H9 (cell line): ENCODE measurements at regions not wholly inside any gene's neighbourhood (a gene's known extent, or its start where the extent isn't known, plus 50 kb on each side); places are given as distances from the start of the nearest gene placed in this dataset.

ENCODE experiments used
- DNase-seq: peaks from one replicate; pipeline ENCODE4 v3.0.0-alpha.2; 2017
- H2AFZ ChIP-seq: one replicate; pipeline ENCODE4 v1.6.1; 2013; ENCODE audit warnings: mild to moderate bottlenecking, low read length, control low read depth, moderate library complexity
- H2AK5ac ChIP-seq: 2 replicates; pipeline ENCODE4 v1.6.1; 2013; ENCODE audit warnings: low read length, control low read depth, mixed read lengths; ENCODE audit not compliant: insufficient read length
- H2BK120ac ChIP-seq: one replicate; pipeline ENCODE4 v1.6.1; 2013; ENCODE audit warnings: low read depth, mild to moderate bottlenecking, low read length, control low read depth, inconsistent platforms; ENCODE audit not compliant: poor library complexity, severe bottlenecking
- H2BK12ac ChIP-seq: 2 replicates; pipeline ENCODE4 v1.6.1; 2013; ENCODE audit warnings: low read length, control low read depth, mixed read lengths, low read depth; ENCODE audit not compliant: insufficient read length
- H2BK15ac ChIP-seq: 2 replicates; pipeline ENCODE4 v1.6.1; 2013; ENCODE audit warnings: low read depth, low read length, control low read depth
- H2BK20ac ChIP-seq: one replicate; pipeline ENCODE4 v1.6.1; 2013; ENCODE audit warnings: low read depth, mild to moderate bottlenecking, low read length, control low read depth, inconsistent platforms; ENCODE audit not compliant: poor library complexity, severe bottlenecking
- H2BK5ac ChIP-seq: 2 replicates; pipeline ENCODE4 v1.6.1; 2013; ENCODE audit warnings: low read length, control low read depth, mixed read lengths; ENCODE audit not compliant: insufficient read length
- H3K14ac ChIP-seq: 2 replicates; pipeline ENCODE4 v1.6.1; 2013; ENCODE audit warnings: low read length, control low read depth; ENCODE audit not compliant: insufficient read depth
- H3K18ac ChIP-seq: 2 replicates; pipeline ENCODE4 v1.6.1; 2013; ENCODE audit warnings: low read depth, mild to moderate bottlenecking, mixed read lengths, low read length, control low read depth; ENCODE audit not compliant: insufficient read length
- H3K23ac ChIP-seq: 2 replicates; pipeline ENCODE4 v1.6.1; 2013; ENCODE audit warnings: low read length, control low read depth, mixed read lengths, low read depth; ENCODE audit not compliant: insufficient read length
- H3K23me2 ChIP-seq: 2 replicates; pipeline ENCODE4 v1.6.1; 2013; ENCODE audit warnings: low read depth, mild to moderate bottlenecking, mixed read lengths, low read length, control low read depth; ENCODE audit not compliant: insufficient read length, poor library complexity, severe bottlenecking
- H3K27ac ChIP-seq: 2 replicates; pipeline ENCODE4 v1.5.1; 2013; ENCODE audit warnings: low read length, control low read depth, mixed read lengths, low read depth; ENCODE audit not compliant: insufficient read length
- H3K27me3 ChIP-seq: 2 replicates; pipeline ENCODE4 v1.6.1; 2013; ENCODE audit warnings: low read length, control low read depth, inconsistent platforms; ENCODE audit not compliant: insufficient read depth
- H3K4ac ChIP-seq: 2 replicates; pipeline ENCODE4 v1.6.1; 2013; ENCODE audit warnings: low read depth, mild to moderate bottlenecking, control low read depth, inconsistent platforms, low read length, moderate library complexity
- H3K4me1 ChIP-seq: 2 replicates; pipeline ENCODE4 v1.6.1; 2013; ENCODE audit warnings: low read length, control low read depth, inconsistent platforms; ENCODE audit not compliant: insufficient read depth
- H3K4me2 ChIP-seq: 2 replicates; pipeline ENCODE4 v1.6.1; 2013; ENCODE audit warnings: low read length, control low read depth, mixed read lengths; ENCODE audit not compliant: insufficient read length, insufficient read depth
- H3K56ac ChIP-seq: 2 replicates; pipeline ENCODE4 v1.6.1; 2013; ENCODE audit warnings: low read depth, mild to moderate bottlenecking, mixed read lengths, low read length, control low read depth; ENCODE audit not compliant: insufficient read length
- H3K79me1 ChIP-seq: 2 replicates; pipeline ENCODE4 v1.6.1; 2013; ENCODE audit warnings: low read depth, mild to moderate bottlenecking, moderate library complexity, low read length, control low read depth, inconsistent platforms; ENCODE audit not compliant: insufficient read depth, poor library complexity, severe bottlenecking
- H3K79me2 ChIP-seq: 2 replicates; pipeline ENCODE4 v1.6.1; 2013; ENCODE audit warnings: low read length, control low read depth, inconsistent platforms; ENCODE audit not compliant: insufficient read depth
- H3K9ac ChIP-seq: 2 replicates; pipeline ENCODE4 v1.6.1; 2013; ENCODE audit warnings: low read length, control low read depth, mixed read lengths; ENCODE audit not compliant: insufficient read length; ENCODE audit errors: extremely low read depth
- H3K9me3 ChIP-seq: one replicate; pipeline ENCODE4 v1.6.1; 2013; ENCODE audit warnings: low read depth, low read length, inconsistent platforms; ENCODE audit not compliant: control insufficient read depth
- H3T11ph ChIP-seq: one replicate; pipeline ENCODE4 v1.6.1; 2013; ENCODE audit warnings: mild to moderate bottlenecking, low read length, control low read depth, inconsistent platforms
- H4K20me1 ChIP-seq: one replicate; pipeline ENCODE4 v1.6.1; 2013; ENCODE audit not compliant: control insufficient read depth, insufficient read length, insufficient read depth
- H4K5ac ChIP-seq: 2 replicates; pipeline ENCODE4 v1.6.1; 2013; ENCODE audit warnings: low read depth, mild to moderate bottlenecking, mixed read lengths, low read length, control low read depth; ENCODE audit not compliant: insufficient read length
- H4K8ac ChIP-seq: replicated peaks from 2 replicates; pipeline ENCODE4 v1.6.1; 2013; ENCODE audit warnings: low read length, control low read depth, mixed read lengths, low read depth; ENCODE audit not compliant: insufficient read length
- H4K91ac ChIP-seq: 2 replicates; pipeline ENCODE4 v1.6.1; 2013; ENCODE audit warnings: low read depth, mild to moderate bottlenecking, moderate library complexity, mixed read lengths, low read length, control low read depth; ENCODE audit not compliant: insufficient read length
- H3K27ac Mint-ChIP-seq, 3 experiments: 2 replicates in 2 of 3; 3 replicates in 1 of 3; pipeline ENCODE4 v1.8.0; 2020 to 2021; ENCODE audit warnings: mixed read lengths in 3 of 3, mild to moderate bottlenecking in 1 of 3, moderate library complexity in 1 of 3
- H3K27me3 Mint-ChIP-seq: 2 replicates; pipeline ENCODE4 v1.8.0; 2021; ENCODE audit warnings: low read depth, mild to moderate bottlenecking, moderate library complexity, mixed read lengths
- H3K36me3 Mint-ChIP-seq, 3 experiments: 2 replicates in 2 of 3; 3 replicates in 1 of 3; pipeline ENCODE4 v1.8.0; 2020 to 2021; ENCODE audit warnings: low read depth in 3 of 3, mixed read lengths in 3 of 3; ENCODE audit not compliant: insufficient read depth in 1 of 3
- H3K4me1 Mint-ChIP-seq, 2 experiments: 2 replicates each; pipeline ENCODE4 v1.8.0; 2020; ENCODE audit warnings: mixed read lengths in 2 of 2
- H3K4me3 Mint-ChIP-seq, 2 experiments: 2 replicates in 1 of 2; 3 replicates in 1 of 2; pipeline ENCODE4 v1.8.0; 2020 to 2021; ENCODE audit warnings: mild to moderate bottlenecking in 2 of 2, mixed read lengths in 2 of 2, moderate library complexity in 1 of 2
- H3K9me3 Mint-ChIP-seq, 2 experiments: 2 replicates in 1 of 2; 3 replicates in 1 of 2; pipeline ENCODE4 v1.8.0; 2020; ENCODE audit warnings: mild to moderate bottlenecking in 2 of 2, mixed read lengths in 2 of 2, moderate library complexity in 1 of 2
- WGBS: extraction: QIAGEN DNeasy Blood & Tissue Kit; methylation state at CpG from one replicate; pipeline ENCODE4 v1.1.7; 2013; ENCODE audit warnings: missing lambda C conversion rate, low lambda C conversion rate, mixed read lengths; ENCODE audit not compliant: insufficient read length; ENCODE audit errors: extremely low coverage; 5-methylcytosine and 5-hydroxymethylcytosine counted together
- TF ChIP-seq, protein P1 (sequence below): fragments of 200-600 bp; sonication (generic); conservative IDR thresholded peaks from 3 replicates; pipeline ENCODE4 v1.8.0; 2021; ENCODE audit warnings: antibody characterized with exemption, mild to moderate bottlenecking

DNA sequence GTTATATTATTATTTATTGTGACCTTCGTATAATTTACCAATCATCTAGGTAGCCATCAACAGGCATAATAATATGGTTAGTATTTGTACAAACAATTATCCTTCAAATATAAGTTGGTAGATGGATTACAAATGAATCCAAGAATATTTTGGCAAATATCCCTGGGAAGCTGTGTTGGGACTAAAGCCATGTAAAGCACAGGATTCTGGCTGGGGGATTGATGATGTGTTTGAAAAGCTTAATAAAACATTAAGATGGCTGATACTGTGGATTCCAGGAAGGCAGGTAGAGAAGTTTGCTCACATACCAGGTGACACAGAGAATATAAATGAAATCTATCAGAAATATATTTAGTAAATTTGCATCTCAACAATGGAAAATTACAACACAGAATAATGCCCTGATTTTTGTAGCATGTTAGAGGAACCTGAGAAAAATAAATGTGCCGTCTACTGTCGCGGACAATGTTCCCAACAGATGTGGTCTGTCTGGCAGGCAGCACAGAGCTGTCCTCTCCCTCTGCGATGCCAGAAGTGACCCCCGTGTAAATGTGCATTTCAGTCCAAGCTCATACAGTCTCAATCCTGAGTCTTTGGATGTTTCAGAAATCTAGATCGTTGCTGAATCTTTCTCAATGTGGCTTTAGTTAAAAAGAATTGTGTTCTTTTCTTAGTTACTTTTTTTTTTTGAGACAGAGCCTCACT, 125.0 kb downstream of the TEX36 start:
- Histone ChIP-seq H3K18ac (no peak overlapping the region), H2BK5ac (no peak overlapping the region), H2BK120ac (no peak overlapping the region), H4K91ac (no peak overlapping the region), H3K27me3 (no peaks in the 10 kb centered on the region), H2BK20ac (no peak overlapping the region), H3T11ph (no peak overlapping the region), H2BK12ac (no peak overlapping the region), H3K4ac (no peak overlapping the region), H3K9ac (no peak overlapping the region), H2AFZ (no peak overlapping the region), H3K56ac (no peak overlapping the region), H3K23ac (no peak overlapping the region), H4K5ac (no peak overlapping the region), H3K79me2 (no peaks in the 10 kb centered on the region), H4K20me1 (no peaks in the 10 kb centered on the region), H3K14ac (no peak overlapping the region), H2BK15ac (no peak overlapping the region), H3K27ac (no peak overlapping the region), H2AK5ac (no peak overlapping the region), H3K79me1 (no peaks in the 10 kb centered on the region), H3K4me1 (no peaks in the 10 kb centered on the region; the same call in 1 of the 2 replicates), H3K9me3 (no peaks in the 10 kb centered on the region), H3K23me2 (no peaks in the 10 kb centered on the region), H4K8ac (no peak overlapping the region), H3K4me2 (no peak overlapping the region)
- WGBS: no CpG with 5 or more reads among the region's 7 CpGs
- peaks cover 3% of the 10 kb centered on the region for H3K27me3 Mint-ChIP-seq
- H3K9me3 Mint-ChIP-seq: peaks cover 0 to 6% of the 10 kb centered on the region in 2 experiments; a peak in 2 of 5 replicates
- DNase-seq: no peak
- peaks cover 10 to 13% of the 10 kb centered on the region in 2 experiments for H3K4me1 Mint-ChIP-seq
- TF ChIP-seq, protein P1, sequence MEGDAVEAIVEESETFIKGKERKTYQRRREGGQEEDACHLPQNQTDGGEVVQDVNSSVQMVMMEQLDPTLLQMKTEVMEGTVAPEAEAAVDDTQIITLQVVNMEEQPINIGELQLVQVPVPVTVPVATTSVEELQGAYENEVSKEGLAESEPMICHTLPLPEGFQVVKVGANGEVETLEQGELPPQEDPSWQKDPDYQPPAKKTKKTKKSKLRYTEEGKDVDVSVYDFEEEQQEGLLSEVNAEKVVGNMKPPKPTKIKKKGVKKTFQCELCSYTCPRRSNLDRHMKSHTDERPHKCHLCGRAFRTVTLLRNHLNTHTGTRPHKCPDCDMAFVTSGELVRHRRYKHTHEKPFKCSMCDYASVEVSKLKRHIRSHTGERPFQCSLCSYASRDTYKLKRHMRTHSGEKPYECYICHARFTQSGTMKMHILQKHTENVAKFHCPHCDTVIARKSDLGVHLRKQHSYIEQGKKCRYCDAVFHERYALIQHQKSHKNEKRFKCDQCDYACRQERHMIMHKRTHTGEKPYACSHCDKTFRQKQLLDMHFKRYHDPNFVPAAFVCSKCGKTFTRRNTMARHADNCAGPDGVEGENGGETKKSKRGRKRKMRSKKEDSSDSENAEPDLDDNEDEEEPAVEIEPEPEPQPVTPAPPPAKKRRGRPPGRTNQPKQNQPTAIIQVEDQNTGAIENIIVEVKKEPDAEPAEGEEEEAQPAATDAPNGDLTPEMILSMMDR: no peak
- H3K36me3 Mint-ChIP-seq: no peaks in the 10 kb centered on the region
- H3K27ac Mint-ChIP-seq: no peak overlapping the region
- H3K4me3 Mint-ChIP-seq: no peak overlapping the region
